AG08395 (cell line): ENCODE measurements at regions not wholly inside any gene's neighbourhood (a gene's known extent, or its start where the extent isn't known, plus 50 kb on each side); places are given as distances from the start of the nearest gene placed in this dataset.
"Not testable (repeated sequence)": the region's sequence is repeated elsewhere in the genome, so short reads cannot be mapped to it uniquely, and the experiment has no call there.

ENCODE experiments used
- DNase-seq: peaks from one replicate; pipeline ENCODE4 v3.0.0; 2012; ENCODE audit warnings: mixed read lengths, low spot score

GRCh38 chr20:1754306-1754705, 96.7 kb upstream of the SIRPG start:
- DNase-seq: no peak

DNA sequence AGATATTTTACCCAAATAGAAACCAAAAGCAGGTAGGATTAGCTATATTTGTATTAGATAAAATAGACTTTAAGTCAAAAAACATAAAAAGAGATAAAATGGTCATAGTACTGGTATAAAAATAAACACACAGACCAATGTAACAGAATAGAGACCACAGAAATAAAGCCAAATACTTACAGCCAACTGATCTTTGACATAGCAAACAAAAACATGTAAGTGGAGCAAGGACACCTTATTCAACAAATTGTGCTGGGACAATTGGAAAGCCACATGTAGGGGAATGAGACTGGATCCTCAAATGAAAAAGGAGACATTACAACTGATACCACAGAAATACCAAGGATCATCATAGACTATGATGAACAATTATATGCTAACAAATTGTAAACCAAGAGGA, 94.5 kb upstream of the SIRPG start:
- no peak for DNase-seq

GRCh38 chr20:1748777-1749176, 91.2 kb upstream of the SIRPG start:
- no peak for DNase-seq

- no peak for DNase-seq
Measured at GRCh38 chr20:1747953-1748577, 90.5 kb upstream of the SIRPG start.

DNA sequence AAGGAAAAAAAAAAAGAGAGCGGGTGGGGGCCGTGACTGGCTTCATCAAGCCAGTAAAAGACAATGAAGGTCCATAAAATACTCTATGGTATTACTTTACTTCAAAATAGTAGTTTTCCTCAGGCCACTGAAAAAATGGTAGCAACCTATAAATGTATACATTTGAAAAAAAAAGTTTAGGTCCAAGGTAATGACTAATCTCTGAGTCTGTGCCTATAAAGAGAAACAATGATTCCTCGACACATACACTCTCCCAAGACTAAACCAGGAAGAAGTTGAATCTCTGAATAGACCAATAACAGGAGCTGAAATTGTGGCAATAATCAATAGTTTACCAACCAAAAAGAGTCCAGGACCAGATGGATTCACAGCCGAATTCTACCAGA, 84.5 kb upstream of the SIRPG start:
- DNase-seq: not testable (repeated sequence)

- DNase-seq: no peak
Measured at GRCh38 chr20:1741309-1742048, 83.9 kb upstream of the SIRPG start.

DNA sequence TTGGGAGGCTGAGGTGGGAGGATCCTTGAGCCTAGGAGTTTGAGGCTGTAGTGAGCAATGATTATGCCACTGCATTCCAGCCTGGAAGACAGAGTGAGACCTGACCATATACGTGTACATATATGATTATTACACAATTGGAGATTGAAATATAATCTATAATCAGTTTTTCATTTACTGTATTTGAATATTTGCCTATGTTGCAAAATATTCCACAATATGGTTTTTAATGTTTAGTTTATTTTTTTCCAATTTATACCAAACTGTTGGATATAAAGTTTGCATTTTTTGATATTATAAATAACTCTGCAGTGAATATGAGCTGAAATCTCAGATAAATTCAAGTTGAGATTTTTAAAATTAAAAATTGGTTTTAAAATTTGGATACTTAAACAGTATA, 79.6 kb upstream of the SIRPG start:
- DNase-seq: no peak

DNA sequence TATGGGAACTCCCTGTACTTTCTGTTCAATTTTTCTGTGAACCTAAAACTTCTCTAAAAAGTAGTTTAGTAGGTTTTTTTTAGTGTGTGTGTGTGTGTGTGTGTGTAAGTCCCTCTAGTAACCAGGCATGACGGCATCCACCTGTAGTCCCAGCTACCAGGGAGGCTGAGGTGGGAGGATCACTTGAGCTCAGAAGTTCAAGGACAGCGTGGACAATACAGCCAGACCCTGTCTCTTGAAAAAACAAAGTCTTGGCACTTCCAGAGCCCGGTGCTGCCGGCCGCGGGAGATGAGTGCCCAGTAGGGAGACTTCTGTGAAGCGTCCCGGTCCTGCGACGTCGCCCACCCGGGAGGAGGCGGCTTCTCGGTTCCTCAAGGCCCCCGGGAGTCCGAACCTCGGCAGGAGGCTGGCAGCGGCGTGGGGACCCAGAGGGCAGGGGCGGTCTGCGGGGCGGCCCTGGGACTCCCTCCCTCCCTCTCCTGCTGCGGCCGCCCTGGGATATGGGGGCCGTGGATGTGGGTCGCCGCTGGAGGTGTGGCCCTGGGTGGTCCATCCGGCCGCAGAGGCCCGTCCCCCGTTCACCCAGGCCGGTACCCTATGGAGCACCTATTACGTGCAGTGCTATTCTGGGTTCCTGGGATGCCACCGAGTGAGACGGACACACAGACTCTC, 78.0 kb upstream of the SIRPG start:
- no peak for DNase-seq

DNA sequence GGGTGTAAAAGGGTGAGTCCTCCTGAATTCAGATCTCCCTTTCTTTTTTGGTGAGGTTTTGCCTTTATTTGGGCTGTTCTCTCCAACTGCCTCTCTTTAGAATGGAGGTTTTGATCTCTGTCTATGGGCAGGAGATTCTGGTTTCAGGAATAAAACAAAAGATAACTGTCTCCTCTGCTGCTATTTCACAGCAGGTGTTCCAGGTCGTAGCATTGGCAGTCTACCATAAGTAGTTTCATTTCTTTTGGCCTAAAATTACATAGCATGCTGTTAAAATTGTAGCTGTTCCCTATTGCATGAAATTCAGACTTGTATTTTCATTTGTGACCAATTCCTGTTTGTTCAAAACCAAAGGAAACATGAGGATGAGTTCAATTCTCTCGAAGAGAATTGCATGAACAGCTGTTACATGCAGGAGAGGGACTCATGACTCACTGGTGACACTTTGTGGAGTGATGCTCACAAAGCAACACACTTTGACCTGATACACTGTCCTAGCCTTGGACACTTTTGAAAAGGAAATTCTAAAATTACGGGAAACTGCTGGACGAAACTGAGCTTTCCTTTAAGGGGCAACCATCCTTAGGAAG, 76.8 kb upstream of the SIRPG start:
- peak; percentile 58 for DNase-seq

DNA sequence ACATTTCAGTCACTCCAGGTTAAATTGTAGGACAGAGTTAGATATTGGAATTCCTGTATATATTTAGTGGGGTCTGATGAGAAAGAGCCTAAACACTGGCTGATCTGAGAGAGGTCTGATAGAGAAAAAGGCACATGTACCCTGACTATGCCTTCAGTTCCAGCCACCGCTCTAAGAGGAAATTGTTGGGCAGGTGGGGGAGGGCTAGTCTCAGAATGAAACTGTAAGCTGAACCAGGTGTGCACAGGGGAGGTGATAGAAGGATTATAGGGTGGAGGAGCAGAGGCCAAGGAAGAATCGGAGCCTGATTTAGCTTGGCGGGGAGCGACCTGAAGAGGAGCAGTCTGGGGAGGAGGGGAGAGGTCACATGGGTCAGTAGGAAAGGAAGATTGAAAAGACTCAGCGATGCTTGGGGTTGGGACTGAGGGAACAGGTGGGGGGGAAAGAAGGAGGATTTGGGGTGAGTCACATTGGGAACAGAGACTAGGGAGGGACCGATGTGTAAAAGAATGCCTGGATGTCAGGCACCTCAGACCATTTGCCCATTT, 74.3 kb upstream of the SIRPG start:
- DNase-seq: not testable (repeated sequence)

- not testable (repeated sequence) for DNase-seq
Measured at GRCh38 chr20:1730981-1731711, 73.6 kb upstream of the SIRPG start.

DNA sequence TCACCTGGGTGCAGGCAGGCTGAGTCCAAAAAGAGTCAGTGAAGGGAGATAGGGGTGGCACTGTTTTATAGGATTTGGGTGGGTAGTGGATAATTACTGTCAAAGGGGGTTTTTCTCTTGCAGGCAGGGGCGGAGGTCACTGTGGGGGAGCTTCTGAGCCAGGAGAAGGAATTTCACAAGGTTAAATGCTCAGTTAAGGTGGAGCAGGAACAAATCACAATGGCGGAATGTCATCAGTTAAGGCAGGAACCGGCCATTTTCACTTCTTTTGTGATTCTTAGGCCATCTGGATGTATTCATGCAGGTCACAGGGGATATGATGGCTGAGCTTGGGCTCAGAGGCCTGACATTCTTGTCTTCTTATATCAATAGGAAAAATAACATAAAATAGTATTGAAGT, 69.7 kb upstream of the SIRPG start:
- not testable (repeated sequence) for DNase-seq

DNA sequence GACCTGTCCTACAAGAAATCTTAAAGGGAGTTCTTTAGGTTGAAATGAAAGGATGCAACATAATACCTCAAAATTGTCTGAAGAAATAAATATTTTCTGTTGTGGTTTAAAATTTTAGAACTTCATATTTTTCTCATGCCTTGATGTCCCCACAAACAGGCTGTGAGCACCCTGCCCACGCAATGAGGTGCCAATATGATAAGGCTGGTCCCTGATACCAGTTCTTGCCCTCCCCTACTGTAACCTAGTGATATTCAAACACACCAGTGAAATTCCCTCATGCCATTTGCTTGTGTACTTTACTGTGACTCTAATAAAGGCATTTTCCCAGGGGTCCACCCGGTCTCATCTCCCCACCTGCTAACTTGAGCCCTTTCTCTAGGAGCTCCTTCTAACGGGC, 67.3 kb upstream of the SIRPG start:
- DNase-seq: no peak

- no peak for DNase-seq
Measured at GRCh38 chr20:1722513-1723050, 65.0 kb upstream of the SIRPG start.

GRCh38 chr20:1721687-1722512, 64.3 kb upstream of the SIRPG start:
- no peak for DNase-seq

- no peak for DNase-seq
Measured at GRCh38 chr20:1720845-1721475, 63.4 kb upstream of the SIRPG start.

GRCh38 chr20:1720226-1720625, 62.6 kb upstream of the SIRPG start:
- no peak for DNase-seq

GRCh38 chr20:1718604-1719384, 61.2 kb upstream of the SIRPG start:
- DNase-seq: peak; percentile 92
